Gastrocnemius medialis (tissue), 4 donors: ENCODE measurements at regions not wholly inside any gene's neighbourhood (a gene's known extent, or its start where the extent isn't known, plus 50 kb on each side); places are given as distances from the start of the nearest gene placed in this dataset.

Experiments
- POLR2A ChIP-seq, 2 donors: fragments of 450-650 bp; IDR thresholded peaks; one replicate each; pipeline ENCODE4 v1.6.1; 2017; ENCODE audit warnings: antibody characterized with exemption in 2 of 2, mild to moderate bottlenecking in 2 of 2, moderate library complexity in 2 of 2
- TF ChIP-seq, protein P1 (sequence below), 5 experiments: fragments of 450-650 bp in 3 of 5; fragments of 200-600 bp in 2 of 5; sonication (generic) in 2 of 5; IDR thresholded peaks in 4 of 5; conservative IDR thresholded peaks in 1 of 5; 1 replicate in 4 of 5; 2 replicates in 1 of 5; pipeline ENCODE4 v1.5.1; 2016 to 2019; ENCODE audit warnings: antibody characterized with exemption in 5 of 5, mild to moderate bottlenecking in 3 of 5, moderate library complexity in 3 of 5

- TF ChIP-seq, protein P1, sequence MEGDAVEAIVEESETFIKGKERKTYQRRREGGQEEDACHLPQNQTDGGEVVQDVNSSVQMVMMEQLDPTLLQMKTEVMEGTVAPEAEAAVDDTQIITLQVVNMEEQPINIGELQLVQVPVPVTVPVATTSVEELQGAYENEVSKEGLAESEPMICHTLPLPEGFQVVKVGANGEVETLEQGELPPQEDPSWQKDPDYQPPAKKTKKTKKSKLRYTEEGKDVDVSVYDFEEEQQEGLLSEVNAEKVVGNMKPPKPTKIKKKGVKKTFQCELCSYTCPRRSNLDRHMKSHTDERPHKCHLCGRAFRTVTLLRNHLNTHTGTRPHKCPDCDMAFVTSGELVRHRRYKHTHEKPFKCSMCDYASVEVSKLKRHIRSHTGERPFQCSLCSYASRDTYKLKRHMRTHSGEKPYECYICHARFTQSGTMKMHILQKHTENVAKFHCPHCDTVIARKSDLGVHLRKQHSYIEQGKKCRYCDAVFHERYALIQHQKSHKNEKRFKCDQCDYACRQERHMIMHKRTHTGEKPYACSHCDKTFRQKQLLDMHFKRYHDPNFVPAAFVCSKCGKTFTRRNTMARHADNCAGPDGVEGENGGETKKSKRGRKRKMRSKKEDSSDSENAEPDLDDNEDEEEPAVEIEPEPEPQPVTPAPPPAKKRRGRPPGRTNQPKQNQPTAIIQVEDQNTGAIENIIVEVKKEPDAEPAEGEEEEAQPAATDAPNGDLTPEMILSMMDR (IDR thresholded peaks at IDR 0.05 in 4 of 5, conservative IDR thresholded peaks at IDR 0.05 in 1 of 5): no peak
- TF ChIP-seq POLR2A (IDR thresholded peaks at IDR 0.05): no peak
These were observed 778.9 kb downstream of the CCDC85A start for GRCh38 chr2:56962673-56963072.
